Motor neuron (in vitro differentiated cells): ENCODE measurements at regions not wholly inside any gene's neighbourhood (a gene's known extent, or its start where the extent isn't known, plus 50 kb on each side); places are given as distances from the start of the nearest gene placed in this dataset.

Experiments used
- ATAC-seq, 8 experiments: fragments of 200-7000 bp; cut with Tn5 transposase; replicated peaks in 6 of 8; 2 replicates each; pipeline ENCODE4 v1.8.0; 2021; ENCODE audit warnings: mild to moderate bottlenecking in 8 of 8, moderate library complexity in 8 of 8
- H3K27ac ChIP-seq, 2 donors: fragments of 250-450 bp; sonication (Bioruptor Pico); 2 replicates each; pipeline ENCODE4 v1.9.0; 2021; ENCODE audit warnings: antibody characterized with exemption in 2 of 2, mild to moderate bottlenecking in 2 of 2, moderate library complexity in 1 of 2
- H3K4me1 ChIP-seq, 2 donors: fragments of 250-450 bp; sonication (Bioruptor Pico); replicated peaks in 1 of 2; 2 replicates each; pipeline ENCODE4 v1.6.1; 2021; ENCODE audit warnings: antibody characterized with exemption in 2 of 2, mild to moderate bottlenecking in 2 of 2, moderate library complexity in 1 of 2
- H3K4me3 ChIP-seq, 5 donors: fragments of 250-450 bp; sonication (Bioruptor Pico); 2 replicates each; pipeline ENCODE4 v1.9.0; 2021; ENCODE audit warnings: antibody characterized with exemption in 5 of 5, mild to moderate bottlenecking in 5 of 5, moderate library complexity in 4 of 5
- WGBS, 10 experiments: fragments of 450-650 bp; shearing (Covaris generic); methylation state at CpG; one replicate each; pipeline ENCODE4 v1.0.0; 2022; 5-methylcytosine and 5-hydroxymethylcytosine counted together
- in situ Hi-C, 9 experiments: fragments of 400-800 bp; cut with MboI; loops; one replicate each; pipeline ENCODE4 v1.15.0; 2021; ENCODE audit warnings: low sequenced_read_pairs in 9 of 9, low pct_unique_long_range_greater_than_20kb in 2 of 9; ENCODE audit not compliant: unreplicated experiment in 9 of 9

GRCh38 chr2:118165595-118165994 is 77.3 kb downstream of the INSIG2 start:
- WGBS, 10 experiments, result 17 to 100% (median 83%) methylated on average over 1 to 2 of the region's 2 CpGs; no CpG with 5 or more reads in 2 of the 10 experiments
- no peak for ATAC-seq
- H3K27ac ChIP-seq, result no peak overlapping the region
- H3K4me3 ChIP-seq, result no peak overlapping the region
- H3K4me1 ChIP-seq, result no peaks in the 10 kb centered on the region
- in situ Hi-C loops, result loop anchor here in 1 of 9 experiments (25.0 kb wide), 1 partner anchor 128 kb away; no protein-coding TSS in a partner anchor
